Inferior parietal cortex (tissue), 1 donor: ENCODE measurements at regions not wholly inside any gene's neighbourhood (a gene's known extent, or its start where the extent isn't known, plus 50 kb on each side); places are given as distances from the start of the nearest gene placed in this dataset.

Source experiments
- DNase-seq: peaks from one replicate; pipeline ENCODE4 v3.0.0-alpha.2; 2016; ENCODE audit errors: extremely low spot score

DNA sequence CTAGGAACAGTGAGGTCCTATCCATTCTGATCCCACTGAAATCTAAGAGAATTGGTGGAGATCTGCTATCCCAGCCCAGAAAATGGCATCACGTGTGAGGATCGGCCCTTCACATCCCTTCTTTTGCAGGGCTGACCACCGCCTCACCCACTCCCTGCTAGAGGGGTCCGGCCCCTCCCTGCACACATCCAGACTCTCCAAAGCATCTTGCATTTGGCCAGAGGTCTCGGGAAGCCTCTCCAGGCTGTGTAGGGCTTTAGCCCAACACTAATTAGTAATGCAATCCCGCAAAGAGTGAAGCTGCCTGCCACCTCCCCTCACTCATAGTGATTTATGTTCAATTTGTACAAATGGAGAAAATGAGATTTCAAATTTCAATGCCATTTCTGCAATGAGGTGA, 434.4 kb upstream of the ZFHX3 start:
- DNase-seq: no peak

- no peak for DNase-seq
Observed at GRCh38 chr16:73480381-73480780, 432.5 kb upstream of the ZFHX3 start.

GRCh38 chr16:73473713-73474112, 425.8 kb upstream of the ZFHX3 start:
- no peak for DNase-seq

DNA sequence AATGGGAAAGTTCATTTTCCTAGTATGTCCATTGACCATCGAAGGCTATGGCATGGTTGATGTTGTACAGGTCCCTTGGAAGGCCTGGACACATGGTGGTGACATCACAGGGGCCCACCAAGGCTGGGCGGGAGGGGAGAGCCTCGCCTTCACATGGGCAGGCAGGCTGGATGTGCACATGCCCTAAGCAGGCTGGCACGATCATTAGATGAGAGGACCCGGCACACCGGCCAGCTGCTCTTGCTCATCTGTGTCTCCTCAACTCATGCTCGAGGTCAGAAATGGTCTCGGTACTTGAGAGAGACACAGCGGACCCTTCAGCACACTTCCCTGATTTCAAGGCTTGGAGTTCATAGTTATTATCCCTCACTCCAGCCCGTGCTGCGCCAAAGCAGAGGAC, 416.9 kb upstream of the ZFHX3 start:
- DNase-seq: no peak

- DNase-seq: no peak
Observed at GRCh38 chr16:73459586-73459985, 411.7 kb upstream of the ZFHX3 start.

DNA sequence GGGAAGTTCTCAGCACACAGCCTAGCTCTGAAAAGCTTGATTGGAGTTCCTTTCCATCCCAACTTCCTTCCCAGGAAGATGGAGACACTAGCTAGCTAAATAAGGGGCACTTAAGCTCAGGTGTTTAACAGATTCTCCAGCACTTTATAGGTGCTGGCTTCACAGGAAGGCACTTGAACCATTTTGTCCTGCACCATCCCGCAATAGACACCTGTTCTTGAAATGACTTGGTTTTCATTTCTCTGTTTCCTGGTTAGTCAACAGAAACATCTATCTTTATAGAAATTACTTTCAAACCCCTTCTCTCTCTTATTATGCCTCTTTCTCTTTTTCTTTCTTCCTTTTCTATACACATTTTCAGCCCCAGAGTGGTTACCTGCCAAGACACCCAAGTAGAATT, 409.9 kb upstream of the ZFHX3 start:
- no peak for DNase-seq

DNA sequence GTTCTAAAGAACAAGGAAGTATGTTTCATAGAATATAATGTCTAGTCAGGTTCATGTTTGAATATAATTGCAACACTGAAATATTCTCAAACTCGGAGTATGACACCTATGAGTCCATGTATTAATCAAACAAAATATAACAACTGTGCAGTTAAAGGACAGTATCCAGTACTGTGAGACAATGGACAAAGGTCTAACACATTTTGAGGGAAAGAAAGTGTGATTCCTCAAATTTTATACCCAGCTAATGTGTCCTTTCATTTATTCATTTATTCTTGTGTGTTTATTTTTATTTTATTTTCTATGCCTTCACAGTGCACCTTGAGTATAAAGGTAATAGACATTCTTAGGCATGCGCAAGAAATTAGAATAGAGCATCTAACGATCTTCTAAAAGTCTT, 401.0 kb upstream of the ZFHX3 start:
- no peak for DNase-seq

- DNase-seq: no peak
Observed at GRCh38 chr16:73447846-73448245, 399.9 kb upstream of the ZFHX3 start.

GRCh38 chr16:73434621-73435020, 386.7 kb upstream of the ZFHX3 start:
- no peak for DNase-seq

- DNase-seq: no peak
Observed at GRCh38 chr16:73433731-73434307, 385.9 kb upstream of the ZFHX3 start.

DNA sequence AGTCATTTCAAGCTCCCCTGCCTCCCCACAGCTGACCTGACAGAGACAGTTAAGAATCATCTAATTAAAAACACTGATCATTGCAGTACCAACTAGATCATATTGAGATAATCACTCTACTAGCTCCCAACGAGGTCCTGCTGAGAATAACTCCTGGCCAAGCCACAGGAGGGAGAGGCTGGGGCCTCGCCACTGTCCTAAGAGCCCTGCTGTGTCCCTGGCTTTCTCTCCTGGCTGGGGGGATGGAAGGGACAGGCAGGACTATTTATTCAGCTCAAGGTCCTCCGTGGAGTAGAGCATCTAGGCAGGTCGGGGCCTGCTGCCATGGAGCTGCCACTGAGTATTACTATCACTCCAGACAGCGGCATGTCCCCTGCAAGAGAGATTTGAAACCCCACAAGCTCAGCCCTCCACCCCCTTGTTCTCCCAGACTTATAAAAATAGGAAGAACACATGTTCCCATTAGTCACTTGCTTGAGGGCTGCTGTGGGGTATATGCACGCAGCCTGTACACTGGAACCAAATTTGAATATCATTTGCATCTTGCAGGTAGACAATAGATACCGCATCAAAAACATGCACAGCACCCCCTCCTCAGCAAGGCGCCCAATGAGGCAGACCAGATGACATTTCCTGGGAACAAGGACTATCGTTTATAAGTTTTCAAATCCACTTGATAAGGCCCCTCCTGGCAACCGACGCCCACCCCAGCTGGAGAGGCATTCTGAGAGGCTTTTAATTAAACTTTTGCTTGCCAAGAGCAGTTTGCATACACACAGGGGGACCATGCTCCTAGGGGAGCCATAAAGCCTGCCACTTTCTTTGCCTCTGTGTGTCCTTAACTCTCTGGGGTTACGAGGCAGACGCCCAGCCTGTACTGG, 385.2 kb upstream of the ZFHX3 start:
- no peak for DNase-seq

DNA sequence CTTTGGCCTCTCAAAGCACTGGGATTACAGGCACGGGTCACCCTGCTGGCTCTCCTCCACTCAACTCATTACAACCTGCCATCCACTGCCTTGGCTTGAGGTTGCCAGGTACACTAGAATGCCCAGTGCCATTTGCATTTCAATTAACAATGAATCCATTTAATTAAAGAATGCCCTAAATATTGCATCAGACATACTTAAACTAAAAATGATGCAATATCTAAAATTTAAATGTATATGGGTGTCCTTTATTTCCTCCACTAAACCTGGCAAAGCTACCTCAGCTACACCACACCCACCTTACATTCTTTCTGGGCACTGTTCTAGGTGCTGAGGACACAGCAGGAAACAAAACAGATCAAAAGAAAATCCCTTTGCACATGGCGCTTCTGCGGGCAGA, 382.2 kb upstream of the ZFHX3 start:
- DNase-seq: no peak

GRCh38 chr16:73428121-73428520, 380.2 kb upstream of the ZFHX3 start:
- no peak for DNase-seq

DNA sequence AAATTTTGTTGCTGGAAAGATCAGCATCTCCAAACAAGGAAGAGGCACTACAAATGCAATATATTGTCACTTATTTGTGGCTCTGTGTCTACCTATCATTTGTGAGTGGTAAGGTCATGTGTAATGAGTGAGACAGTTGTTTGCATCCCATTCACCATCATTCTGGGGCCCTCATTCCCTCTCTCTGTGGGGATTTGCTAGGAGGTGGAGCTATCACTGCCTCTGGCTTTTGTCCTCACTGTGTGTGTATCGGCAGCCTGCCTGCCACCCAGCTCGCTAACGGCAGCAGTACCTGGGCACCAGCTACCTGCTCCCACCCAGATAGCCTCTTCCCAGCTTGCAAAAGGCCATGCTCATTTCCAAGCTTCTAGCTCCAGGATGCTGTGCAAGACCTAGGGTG, 379.2 kb upstream of the ZFHX3 start:
- DNase-seq: no peak

DNA sequence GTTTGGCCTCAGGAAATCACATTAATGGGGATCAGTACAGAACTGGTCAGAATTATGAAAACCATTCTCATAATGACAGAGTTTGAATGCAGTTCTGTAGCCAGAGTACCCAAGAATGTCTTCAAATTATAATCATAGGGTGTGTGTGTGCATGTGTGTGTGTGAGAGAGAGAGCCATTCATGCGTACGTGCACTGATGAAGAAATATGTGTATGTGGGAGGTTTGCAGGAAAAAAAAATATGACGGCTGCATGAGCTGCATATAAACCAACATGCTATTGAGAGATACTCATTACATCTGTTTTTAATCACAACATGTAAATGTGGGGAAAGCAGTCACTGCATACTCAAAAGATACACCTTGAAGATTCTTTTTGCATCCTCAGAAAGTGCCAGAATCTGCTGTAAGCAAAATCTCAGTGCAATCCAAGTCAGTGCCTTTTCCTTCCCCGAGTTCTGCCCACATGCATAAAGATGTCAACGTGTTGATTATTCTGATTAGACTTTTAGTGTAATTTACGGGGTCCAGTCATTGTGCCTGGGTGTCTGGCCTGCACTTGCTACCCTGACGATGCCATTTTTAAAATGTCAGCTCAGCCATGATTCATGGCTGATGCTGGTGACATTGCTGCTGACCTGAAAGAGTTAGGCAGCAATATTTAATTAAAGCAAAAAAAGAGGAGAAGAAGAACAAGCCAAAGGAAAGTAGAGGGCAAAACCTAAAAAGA, 378.7 kb upstream of the ZFHX3 start:
- DNase-seq: no peak

- no peak for DNase-seq
Observed at GRCh38 chr16:73420676-73421075, 372.7 kb upstream of the ZFHX3 start.

DNA sequence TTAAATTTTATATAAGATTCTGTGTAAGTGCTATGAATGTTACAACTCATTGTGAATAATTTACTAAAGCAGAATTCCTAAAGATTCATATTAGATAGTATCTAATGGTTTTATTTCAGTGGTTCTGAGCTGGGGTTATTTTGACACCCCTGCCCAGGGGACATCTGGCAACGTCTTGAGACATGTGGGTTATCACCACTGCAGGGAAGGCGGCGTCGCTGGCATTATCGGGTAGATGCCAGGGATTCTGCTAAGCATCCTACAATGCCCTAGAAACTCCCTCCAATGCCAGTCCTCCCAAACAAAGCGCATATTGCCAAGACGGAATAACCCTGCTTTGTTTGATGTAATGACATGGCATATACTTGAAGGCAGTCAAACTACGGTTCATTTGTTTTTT, 372.3 kb upstream of the ZFHX3 start:
- no peak for DNase-seq

DNA sequence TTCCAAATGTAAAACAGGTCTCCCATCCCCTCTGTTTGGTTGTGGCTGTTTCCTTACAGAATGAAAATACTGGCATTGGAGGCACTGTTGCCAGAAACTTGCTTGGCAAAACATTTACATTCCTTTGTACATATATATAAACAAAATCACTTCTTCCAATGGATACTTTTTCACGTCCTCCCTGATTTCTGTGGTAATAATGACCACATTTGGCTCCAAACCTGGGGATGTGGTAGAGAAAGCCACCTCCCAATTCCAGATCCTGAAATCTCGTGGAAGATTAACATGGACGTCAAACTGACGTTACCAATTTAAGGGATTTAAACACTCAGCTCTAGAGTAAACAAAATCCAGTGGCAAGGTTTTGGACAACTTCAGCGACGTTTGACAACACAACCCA, 370.8 kb upstream of the ZFHX3 start:
- no peak for DNase-seq

- no peak for DNase-seq
Observed at GRCh38 chr16:73418051-73418450, 370.1 kb upstream of the ZFHX3 start.

DNA sequence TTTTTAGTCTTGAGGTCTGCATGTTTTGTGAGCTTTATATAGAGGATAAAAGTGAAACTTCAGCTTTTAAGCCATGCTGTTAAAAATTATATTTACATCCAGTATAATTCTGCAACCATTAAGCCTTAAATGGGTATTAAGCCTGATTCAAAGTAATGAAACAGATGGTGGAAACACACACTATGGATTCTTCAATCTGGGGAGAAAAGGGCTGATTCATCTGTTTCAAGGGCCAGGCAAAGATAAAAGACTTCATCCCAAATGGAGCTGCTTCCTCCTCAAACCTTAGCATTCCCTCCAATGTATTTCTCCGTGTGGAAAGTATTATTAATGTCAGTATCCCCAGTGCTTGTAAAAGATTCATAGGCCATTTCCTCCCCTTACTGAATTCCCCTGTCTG, 367.4 kb upstream of the ZFHX3 start:
- DNase-seq: no peak

DNA sequence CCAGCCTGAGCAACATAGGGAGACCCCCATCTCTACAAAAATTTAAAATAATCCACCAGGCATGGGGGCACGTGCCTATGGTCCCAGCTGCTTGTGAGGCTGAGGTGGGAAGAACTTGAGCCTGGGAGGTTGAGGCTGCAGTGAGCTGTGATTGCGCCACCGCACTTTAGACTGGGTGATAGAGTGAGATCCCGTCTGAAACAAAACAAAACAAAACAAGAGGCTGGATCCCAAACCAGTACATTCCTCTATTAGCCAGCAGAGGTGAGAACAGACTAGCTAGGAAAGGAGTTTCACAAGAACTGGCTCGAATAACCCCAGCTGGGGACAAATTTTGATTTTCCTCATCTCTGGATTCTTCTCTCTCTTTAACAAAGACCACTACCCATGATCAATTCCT, 366.7 kb upstream of the ZFHX3 start:
- DNase-seq: no peak

DNA sequence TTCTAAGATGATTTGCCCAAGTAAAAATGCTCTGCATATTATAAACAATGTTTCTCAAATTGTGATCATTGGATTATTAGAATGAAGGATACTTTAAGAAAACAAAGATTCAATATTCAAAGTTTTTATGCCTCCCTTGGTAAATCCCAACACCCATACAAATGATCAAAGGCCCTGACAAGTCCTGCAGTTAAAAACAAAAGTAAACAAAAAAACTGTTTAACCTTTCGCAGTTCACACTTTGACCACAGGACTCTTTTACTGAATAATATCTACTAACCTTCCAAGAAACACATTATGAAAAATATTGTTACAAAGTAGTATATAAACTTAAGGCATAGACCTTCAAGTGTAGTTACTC, 365.9 kb upstream of the ZFHX3 start:
- DNase-seq: no peak
